DMS153 (cell line): ENCODE measurements at regions not wholly inside any gene's neighbourhood (a gene's known extent, or its start where the extent isn't known, plus 50 kb on each side); places are given as distances from the start of the nearest gene placed in this dataset.

Experiments used
- DNase-seq: peaks from one replicate; lab custom pipeline; 2025; lab: John Stamatoyannopoulos, UW

DNA sequence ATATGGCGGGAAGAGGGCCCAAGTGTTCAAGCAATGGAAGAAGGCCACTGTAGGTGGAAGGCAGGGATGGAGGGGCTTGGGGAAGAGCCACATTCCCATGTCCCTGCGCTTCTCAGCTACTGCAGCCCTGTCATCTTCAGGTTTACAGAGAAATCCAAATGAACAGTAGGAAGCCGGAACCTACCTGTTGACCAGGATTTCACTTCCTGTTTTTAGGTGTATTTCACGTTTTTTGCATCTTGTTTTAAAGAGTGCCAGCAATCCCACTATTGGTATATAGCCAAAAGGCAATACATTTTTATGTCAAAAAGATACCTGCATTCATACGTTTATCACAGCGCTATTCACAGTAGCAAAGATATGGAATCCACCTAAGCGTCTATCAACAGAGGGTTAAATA lies 159.2 kb downstream of the SLC35B3 start:
- no peak for DNase-seq

DNA sequence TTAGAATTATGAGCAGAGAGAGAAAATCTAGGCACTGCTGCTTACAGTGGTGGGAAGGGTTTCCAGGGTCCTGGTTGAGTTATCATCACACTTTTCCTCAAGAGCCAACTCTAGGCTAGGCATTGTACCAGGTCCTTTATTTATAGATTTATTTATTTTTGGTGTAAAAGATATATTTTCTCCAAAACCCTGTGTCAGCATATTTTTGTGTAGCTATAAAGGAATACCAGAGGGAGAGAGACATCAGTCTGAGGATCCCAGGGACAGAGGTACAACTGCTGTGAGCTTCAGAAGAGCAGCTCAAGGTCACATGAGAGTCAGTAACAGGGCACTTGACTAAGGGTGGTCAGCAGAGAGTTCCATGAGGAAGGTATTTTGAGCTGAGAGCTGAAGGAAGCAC lies 159.7 kb downstream of the SLC35B3 start:
- DNase-seq = no peak

DNA sequence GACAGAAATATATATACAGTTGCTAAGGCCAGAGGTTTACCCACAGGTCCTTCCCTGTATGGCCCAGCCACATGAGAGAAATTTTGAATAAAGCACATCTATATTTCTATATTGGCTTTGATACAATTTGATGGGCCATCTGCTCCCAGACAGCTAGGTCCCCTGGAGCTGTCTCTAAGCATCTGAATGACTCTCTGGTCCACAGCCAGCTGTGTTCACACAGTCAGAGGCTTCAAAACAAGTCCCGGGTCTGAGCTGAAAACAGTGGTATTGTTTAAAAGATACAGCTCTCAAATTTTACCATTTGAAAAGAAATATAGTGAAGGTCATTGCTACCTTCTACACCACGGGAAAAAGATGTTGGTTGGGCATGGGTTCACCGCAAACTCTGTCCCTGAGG lies 161.1 kb downstream of the SLC35B3 start:
- DNase-seq = no peak

DNA sequence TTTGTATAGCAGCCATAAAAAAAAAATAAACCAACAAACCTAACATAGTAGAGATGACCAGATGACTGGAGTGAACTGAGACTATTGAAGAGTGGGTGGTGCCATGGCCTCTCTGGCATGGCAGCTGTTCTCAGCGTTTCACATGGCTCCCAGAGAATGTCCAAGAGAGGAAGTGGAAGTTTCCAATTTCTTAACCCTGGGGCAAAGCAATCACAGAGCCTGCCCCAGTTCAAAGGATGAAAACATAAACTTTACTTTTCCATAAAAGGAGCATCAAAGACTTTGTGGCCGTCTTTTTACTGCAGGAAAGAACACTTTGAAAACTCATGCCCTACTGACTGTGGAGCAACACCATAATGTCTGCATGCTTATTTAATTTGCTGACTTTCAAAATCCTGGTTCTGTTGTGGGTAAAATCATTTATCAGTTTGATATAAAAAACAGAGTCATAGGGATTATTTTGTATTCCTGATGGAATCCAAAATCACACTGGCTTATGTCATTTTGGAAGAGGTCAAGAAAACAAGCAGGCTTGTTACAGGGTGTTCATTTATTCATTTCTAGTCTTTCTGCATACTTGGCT lies 165.4 kb downstream of the SLC35B3 start:
- no peak for DNase-seq

DNA sequence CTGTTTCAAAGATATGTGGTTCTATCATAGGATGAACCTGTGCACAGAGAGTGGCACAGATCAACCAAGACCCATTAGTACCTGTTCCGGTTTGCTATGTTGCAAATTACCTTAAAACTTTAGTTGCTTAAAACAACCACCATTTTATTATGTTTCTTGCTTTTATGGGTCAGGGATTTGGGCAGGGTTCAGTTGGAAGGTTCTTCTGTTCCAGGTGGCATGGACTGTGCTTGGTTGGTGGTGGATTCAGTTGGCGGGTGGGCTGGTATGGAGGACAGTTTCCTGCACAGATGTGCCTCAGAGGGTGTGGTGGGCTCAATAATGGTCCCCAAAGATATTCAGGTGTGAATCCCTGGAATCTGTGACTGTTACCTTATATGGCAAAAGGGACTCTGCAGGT lies 166.3 kb downstream of the SLC35B3 start:
- no peak for DNase-seq

DNA sequence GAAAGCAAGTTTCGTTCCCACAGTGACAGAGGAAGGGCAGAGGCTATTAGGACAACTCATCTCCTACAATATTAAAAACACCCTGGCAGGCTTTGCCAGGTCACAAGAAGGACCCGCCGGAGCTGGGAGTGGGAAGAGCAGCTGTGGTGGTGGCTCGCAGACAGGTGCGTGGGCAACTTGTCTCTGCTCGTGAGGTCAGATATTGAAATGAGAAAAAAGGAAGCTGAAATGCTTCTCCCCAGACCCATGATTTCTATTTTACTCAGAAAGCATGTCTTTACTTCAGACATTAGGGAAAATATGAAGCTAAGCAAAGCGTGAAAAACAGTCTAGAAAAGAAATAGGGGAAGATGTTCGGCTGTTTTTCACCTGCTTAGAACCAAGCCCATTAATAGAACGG lies 166.3 kb upstream of the EEF1E1 start:
- no peak for DNase-seq

DNA sequence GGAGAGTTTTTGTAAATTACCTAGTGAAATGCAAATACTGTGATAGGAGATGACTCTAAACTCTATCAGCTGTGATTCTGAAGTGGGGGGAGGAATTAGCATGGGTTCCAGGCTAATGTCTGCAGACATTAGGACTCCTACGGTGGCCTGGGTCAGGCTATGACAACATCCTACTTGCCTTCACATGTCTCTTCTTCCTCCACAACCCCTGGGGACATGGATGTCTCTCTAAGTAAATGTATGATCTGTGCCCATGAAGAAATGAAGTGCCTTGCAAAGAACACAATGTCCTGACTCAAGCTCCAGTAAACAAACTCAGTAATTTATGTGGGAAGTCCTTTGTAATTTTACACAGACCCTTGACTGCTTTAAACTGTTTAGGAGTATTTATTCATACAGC lies 165.8 kb upstream of the EEF1E1 start:
- no peak for DNase-seq

DNA sequence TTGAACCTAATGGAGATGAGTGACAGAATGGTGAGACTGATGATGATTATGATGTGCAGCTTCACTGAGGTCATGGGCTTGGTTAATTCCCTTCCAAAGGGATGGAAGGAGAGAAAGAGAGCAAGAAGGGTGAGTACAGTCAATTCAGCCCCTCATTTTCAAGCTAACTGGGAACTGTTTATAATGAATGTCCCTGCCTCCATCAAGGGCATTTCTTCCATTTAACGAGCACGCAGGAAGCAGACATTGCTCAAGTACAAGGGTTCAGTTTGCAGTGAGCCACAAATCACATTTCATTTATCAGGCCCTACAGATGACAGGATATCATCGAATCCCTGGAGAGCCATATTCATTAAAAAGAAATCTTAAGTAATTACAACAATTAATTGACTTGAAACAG lies 158.3 kb upstream of the EEF1E1 start:
- no peak for DNase-seq

DNA sequence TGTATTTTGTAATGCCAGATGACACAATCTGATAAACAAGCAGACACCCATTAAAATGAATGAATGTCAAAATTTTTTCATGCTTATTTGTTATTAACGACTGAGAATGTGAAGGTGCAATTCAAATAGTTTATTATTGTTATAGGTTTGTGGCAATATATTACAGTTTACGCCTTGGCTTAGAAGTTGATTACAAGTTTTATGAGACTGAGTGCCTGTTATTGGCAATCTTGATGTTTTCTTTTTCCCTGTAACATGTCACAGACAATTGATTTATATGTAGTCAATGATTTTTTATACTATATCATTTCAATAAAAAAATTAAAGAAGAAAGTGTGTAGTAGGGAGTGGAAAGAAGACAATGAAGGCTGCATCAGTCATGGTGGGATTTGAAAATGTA lies 144.1 kb upstream of the EEF1E1 start:
- DNase-seq = no peak

DNA sequence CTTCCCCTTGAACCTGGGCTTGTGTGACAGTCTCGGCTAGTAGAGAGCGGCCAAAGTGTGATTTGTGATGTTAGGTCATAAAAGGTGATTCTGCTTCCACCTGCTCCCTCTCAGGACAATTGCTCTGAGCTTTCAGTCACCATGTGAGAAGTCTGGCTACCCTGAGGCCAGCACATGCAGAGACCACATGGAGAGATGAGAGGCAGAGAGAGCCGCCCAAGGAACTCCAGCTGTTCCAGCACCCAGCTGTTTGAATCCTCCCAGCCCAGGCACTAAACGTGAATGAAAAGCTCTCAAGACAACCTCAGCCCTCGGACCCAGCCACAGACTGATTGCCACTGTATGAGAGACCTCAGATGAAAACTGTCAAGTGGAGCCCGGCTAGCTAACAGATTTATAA lies 143.4 kb upstream of the EEF1E1 start:
- no peak for DNase-seq

DNA sequence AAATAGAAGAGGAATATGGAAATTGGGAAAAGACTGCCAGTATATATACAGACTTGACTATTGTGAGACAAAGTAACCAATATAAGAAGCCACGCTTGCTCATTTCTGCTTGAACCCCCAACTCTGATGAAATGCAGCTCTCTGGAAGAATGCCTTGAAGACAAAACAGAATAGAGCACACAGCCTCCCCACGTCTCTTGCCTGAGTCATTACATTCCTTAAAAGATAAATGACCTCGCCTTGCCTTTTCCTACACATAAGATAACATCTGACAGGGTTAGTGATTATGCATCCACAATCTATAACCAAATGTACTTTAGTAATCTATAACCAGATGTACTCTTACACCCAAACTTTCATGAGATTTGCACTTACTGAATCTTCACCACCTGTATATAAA lies 141.1 kb upstream of the EEF1E1 start:
- DNase-seq = no peak

DNA sequence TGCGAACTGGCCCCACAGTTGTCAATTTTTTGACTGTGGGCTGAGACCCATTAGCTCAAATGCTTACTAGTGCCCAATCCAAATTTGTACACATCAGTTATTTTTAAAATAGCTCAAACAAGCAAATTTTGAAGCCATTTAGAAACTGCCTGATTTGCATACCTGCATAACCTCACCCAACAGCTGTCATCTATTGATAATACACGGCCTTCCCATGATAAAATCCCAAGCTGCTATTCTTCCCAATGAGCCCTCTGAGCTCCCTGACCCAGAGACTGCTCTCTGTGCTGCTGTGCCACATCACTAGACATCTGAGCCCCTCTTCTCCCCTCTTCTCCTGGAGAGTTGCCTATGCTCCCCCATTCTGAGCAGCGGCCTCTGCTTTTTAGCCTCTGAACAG lies 140.5 kb upstream of the EEF1E1 start:
- DNase-seq = no peak

DNA sequence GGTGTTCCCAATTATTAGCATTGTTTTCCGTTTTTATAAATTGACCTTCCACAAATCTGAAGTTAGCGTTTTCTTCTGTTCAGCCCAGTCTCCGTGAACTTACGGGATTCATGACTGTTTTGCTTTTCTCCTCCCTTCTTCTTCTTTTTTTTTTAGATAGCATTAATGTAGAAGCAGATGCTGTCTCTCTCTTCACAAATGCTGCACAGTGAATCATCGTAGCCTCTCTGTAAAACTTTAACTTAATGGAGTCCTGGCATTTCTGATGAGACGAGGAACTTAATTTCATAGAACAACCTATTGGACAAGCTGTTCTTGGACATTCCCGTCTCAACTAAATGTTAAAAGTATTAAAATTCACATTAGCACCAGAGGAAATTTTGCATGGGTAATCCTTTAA lies 138.0 kb upstream of the EEF1E1 start:
- DNase-seq = no peak

DNA sequence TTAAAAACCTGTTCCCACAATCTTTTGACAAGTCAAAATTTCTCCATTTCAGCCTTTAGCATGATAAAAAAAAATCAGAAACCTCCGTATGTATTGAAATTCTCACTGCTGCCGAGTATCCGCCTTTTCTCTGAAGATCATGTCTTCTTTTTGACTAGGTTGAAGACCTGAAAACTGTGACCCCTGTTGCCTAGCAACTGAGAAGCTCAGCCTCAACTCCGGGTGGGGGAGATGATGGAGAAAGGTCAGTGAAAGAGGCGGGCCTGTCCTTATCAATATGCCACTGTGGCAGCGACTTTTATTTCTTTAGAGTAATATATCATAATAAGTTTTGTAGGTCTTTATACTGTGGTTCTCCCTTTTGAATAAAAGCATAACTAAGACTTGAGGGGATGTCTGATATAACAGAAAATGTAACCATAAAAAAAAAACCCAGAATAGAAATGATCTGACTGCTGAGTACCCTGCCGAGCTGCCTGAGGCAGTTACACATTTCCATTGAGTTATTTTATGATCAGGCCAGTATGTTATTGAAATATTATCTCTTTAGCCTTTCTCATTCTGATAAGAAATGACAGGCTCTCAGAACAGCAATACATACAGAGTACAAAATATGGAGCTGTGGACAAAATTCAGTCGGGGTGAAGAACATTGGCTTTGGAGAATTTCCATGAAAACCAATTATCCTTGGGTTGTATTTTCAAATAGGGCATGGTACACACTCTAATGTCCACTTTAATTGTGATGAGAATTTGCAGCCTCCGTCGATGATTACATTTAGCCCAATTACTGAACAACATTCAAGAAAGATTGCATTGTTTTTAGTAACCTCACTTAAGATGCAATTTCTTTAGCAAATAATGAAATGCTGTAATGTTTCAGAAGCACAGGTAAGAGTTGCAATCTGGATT lies 136.7 kb upstream of the EEF1E1 start:
- no peak for DNase-seq

DNA sequence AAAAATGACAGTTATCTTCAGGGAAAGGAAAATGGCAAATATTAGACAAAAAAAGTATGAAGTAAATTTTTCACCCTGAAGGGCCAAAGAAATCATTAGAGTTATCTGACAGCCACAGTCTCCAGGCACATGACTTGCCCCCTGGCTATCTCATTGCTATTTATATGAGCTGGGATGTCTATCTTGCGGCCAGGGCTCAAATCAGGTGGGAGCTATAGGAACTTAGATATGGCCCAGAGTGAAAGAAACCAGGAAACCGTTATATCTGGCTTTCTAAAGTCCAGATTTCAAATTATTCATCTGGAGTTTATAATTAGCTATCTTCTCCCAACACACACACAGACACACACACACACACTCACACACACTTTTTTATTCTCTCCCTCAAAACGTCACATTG lies 135.3 kb upstream of the EEF1E1 start:
- no peak for DNase-seq

DNA sequence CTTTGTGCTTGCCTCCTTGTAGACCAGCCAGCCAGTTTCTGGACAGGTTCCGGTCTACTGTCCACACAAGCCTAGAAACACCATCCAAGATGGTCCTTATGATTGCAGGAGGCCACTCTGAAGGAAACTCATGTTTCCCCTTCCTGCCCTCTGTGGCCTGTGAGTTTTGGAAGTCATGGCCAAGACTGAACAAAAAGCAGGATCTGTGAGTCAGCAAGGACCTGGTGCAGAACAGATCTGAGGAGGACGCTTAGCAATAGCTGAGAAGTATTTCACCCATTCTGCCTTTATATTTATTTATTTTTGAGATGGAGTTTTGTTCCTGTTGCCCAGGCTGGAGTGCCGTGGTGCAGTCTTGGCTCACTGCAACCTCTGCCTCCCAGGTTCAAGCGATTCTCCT lies 134.6 kb upstream of the EEF1E1 start:
- no peak for DNase-seq

DNA sequence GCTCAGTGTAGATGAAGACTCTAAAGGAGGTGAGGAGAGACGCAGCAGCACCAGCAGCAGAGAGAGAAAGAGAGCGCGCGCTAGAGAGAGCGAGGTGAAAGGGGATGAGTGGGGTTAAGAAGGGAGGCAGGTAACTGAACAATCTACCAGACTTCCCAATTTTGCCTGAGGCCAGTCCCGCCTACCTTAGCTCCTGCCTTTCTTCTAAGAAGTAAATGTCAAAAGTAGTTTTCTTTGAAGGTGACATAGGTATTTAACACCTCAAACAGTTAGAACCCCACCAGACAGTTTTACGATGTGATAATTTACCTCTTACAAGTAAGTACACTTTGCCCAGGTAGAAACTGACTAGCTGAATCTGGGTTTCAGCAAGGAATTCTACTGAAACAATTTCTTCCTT lies 132.0 kb upstream of the EEF1E1 start:
- no peak for DNase-seq

DNA sequence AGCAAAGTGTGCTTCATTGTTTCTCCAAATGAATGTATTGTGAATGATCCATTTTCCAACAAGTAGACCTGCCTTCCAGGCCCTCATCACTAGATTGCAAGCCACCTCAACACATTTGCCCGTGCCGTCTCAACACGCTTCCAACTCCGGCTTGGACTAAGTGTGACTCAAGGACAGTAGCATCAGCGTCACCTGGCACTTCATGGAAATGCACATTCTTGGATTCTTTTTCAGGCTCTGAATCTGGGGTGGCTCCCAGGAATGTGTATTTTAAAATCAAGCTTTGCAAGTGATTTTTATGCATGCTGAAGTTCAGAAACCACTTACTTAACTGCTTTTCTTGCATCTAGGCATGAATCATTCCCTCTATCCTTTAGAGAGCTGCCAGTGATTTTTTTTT lies 129.6 kb upstream of the EEF1E1 start:
- DNase-seq = no peak

DNA sequence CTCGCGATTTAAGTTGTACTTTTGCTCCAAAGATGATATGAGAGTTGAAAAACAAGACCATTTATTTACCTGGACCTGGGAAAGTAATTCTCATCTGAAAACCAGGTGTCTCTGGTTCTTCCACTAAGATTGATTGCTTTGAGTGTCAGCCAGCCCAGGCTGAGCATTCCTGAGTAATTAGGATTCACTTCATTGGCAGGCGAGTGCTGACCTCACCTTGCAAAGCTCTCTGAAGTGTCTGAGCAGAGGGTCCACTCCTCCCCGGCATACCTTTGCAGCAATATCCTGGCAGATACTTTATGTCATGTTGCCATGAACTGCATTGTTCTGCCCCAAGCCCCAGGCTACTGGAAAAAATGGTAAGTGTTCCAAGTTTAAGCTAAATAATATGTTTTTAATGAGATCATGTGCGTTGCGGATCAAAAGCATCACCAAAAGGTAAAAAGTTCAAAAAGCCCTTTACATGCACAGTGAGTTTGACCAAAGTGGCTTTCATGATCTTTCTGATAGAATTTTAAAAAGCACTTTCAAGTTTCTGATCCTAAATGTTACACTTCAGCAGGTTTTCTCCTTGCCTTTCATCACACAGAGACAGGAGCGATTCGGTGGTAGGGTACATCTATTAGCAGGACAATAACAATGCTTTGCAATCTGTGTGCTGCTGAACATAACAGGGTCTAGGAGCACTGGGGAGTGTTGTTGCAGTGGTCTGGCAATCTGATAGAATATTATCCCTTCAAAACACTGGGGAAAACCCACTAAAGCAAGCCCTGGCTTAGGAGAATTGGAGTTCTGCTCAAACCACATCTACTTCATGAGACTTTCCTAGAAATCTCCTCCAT lies 127.8 kb upstream of the EEF1E1 start:
- DNase-seq = no peak

DNA sequence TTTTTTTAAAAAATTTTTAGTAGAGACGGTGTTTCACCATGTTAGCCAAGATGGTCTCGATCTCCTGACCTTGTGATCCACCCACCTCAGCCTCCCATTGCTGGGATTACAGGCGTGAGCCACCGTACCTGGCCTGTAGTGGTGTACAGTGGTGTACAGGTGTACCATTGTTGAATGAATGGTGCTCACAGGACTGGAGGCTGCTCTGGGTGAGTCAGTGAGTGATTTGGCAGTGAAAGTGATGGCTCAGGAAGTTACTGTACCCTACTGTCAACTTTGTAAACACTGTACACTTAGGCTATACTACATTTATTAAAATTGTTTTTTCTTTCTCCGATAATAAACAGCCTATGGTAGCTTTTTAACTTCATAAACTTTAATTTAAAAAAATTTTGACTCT lies 122.8 kb upstream of the EEF1E1 start:
- DNase-seq = no peak

DNA sequence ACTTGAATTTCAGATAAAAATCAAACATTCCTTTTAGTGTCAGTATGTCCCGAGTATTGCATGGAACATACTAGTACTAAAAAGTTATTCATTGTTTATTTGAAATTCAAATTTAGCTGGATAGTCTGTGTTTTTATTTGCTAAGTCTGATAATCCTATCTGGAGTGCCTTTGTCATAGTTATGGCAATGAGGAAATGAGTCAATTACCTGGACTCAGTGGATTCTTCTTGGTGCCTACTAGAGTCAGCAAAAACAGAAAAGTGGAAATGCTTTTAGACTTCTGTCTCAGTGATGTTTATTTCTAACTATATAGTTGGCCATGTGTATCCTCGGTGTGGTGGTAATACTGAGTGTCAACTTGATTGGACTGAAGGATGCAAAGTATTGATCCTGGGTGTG lies 121.3 kb upstream of the EEF1E1 start:
- no peak for DNase-seq

DNA sequence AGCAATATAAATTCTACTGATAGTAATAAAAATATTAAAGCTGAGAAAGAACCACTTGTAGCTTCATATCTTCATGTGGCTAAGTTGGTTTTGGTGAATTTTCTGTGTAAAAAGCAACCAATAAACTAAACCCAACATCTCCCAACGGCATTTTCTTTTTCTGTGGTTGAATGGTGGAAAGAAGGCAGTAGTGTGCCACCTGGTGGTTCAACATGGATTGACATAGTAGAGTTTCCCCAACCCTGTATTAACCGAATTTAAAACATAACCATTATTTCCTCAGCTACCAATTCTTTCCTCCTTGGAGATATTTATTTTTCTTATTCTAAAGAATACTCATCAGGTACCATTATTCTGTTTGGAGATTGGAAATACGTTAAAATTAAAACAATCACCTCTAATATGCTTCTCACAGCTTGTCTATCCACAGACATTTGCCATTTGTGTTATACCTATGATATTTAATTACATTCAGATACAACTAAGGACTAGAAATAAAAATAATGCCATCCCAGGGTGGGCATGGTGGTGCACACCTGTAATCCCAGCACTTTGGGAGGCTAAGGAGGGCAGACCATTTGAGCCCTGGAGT lies 117.1 kb upstream of the EEF1E1 start:
- DNase-seq = peak; percentile 1

DNA sequence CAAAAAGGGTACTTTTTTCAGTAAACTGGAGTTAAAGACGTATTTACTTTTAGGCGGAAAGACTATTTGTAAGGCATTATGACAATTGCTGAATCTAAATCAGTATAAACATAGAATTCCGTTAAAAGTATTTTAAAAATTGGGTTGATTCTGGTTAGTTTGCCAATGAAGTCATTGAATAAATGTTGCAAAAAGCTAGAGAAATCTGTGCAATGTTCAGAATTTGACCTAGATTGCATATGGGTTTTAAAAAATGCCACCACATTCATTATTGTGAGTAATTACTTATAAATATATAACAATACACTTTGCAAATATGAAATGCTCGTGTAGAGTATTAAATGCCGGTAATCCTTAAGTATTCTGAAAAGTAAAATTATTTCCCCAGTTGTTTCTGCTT lies 116.5 kb upstream of the EEF1E1 start:
- DNase-seq = no peak
